ENCODE measurements at regions not wholly inside any gene's neighbourhood (a gene's known extent, or its start where the extent isn't known, plus 50 kb on each side); places are given as distances from the start of the nearest gene placed in this dataset.

GRCh38 chr4:155510771-155511170 lies 134.0 kb upstream of the MAP9 start:
- DNase-seq = peak; percentile 35

- DNase-seq = no peak
Observed at GRCh38 chr4:155509555-155509954, 132.8 kb upstream of the MAP9 start.

- no peak for DNase-seq
Observed at GRCh38 chr4:155506745-155507144, 130.0 kb upstream of the MAP9 start.

GRCh38 chr4:155505321-155505720 lies 128.6 kb upstream of the MAP9 start:
- DNase-seq = no peak

- no peak for DNase-seq
Observed at GRCh38 chr4:155497306-155497705, 120.5 kb upstream of the MAP9 start.

GRCh38 chr4:155496294-155496626 lies 119.5 kb upstream of the MAP9 start:
- no peak for DNase-seq

- DNase-seq = no peak
Observed at GRCh38 chr4:155495572-155496293, 119.0 kb upstream of the MAP9 start.

- no peak for DNase-seq
Observed at GRCh38 chr4:155494037-155494718, 117.4 kb upstream of the MAP9 start.

GRCh38 chr4:155491336-155492120 lies 114.8 kb upstream of the MAP9 start:
- no peak for DNase-seq

GRCh38 chr4:155489271-155489670 lies 112.5 kb upstream of the MAP9 start:
- DNase-seq = no peak

- no peak for DNase-seq
Observed at GRCh38 chr4:155488691-155489090, 111.9 kb upstream of the MAP9 start.

GRCh38 chr4:155487210-155487609 lies 110.4 kb upstream of the MAP9 start:
- DNase-seq = no peak

GRCh38 chr4:155481150-155481549 lies 104.4 kb upstream of the MAP9 start:
- no peak for DNase-seq

- no peak for DNase-seq
Observed at GRCh38 chr4:155479835-155480234, 103.1 kb upstream of the MAP9 start.

GRCh38 chr4:155478336-155478835 lies 101.6 kb upstream of the MAP9 start:
- DNase-seq = no peak

- DNase-seq = no peak
Observed at GRCh38 chr4:155474758-155475157, 98.0 kb upstream of the MAP9 start.

GRCh38 chr4:155473420-155474095 lies 96.8 kb upstream of the MAP9 start:
- DNase-seq = no peak

- no peak for DNase-seq
Observed at GRCh38 chr4:155468282-155468681, 91.5 kb upstream of the MAP9 start.

- DNase-seq = no peak
Observed at GRCh38 chr4:155450676-155451075, 73.9 kb upstream of the MAP9 start.

- no peak for DNase-seq
Observed at GRCh38 chr4:155445306-155445705, 68.5 kb upstream of the MAP9 start.

GRCh38 chr4:155444721-155445120 lies 68.0 kb upstream of the MAP9 start:
- DNase-seq = no peak

- peak; percentile 60 for DNase-seq
Observed at GRCh38 chr4:155442267-155443105, 65.7 kb upstream of the MAP9 start.

All from activated CD4-positive, alpha-beta T cell treated with anti-CD3 and anti-CD28 coated beads, Interleukin-10, Interleukin-2, amounts not matched to agents 100 ng/mL and 50 ng/mL, durations not matched to agents 16 hours and 8 hours (primary cell).